ENCODE measurements at regions not wholly inside any gene's neighbourhood (a gene's known extent, or its start where the extent isn't known, plus 50 kb on each side); places are given as distances from the start of the nearest gene placed in this dataset.
A peak's percentile ranks its signal among the peaks of the same experiment; 100 is the strongest.

DNA sequence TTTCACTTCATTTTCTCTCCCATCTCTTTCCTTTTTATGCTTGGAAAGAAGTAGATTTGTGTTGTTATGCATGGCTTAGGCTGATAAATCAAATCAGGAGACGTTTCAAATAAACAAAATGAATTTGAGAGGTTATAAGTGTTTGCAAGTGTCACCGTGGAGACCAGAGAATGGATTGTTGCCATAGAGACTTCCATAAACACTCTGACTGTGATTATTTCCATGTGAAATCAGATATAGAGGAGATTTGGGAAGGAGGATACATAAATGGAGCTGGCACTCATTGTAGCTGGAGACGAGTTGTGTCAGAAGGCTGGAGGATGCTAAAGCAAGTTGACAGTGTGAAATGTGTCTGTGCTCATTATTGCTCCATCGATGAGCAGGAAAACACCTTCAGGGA lies 84.2 kb upstream of the PCSK1 start:
- TF ChIP-seq, protein P1, sequence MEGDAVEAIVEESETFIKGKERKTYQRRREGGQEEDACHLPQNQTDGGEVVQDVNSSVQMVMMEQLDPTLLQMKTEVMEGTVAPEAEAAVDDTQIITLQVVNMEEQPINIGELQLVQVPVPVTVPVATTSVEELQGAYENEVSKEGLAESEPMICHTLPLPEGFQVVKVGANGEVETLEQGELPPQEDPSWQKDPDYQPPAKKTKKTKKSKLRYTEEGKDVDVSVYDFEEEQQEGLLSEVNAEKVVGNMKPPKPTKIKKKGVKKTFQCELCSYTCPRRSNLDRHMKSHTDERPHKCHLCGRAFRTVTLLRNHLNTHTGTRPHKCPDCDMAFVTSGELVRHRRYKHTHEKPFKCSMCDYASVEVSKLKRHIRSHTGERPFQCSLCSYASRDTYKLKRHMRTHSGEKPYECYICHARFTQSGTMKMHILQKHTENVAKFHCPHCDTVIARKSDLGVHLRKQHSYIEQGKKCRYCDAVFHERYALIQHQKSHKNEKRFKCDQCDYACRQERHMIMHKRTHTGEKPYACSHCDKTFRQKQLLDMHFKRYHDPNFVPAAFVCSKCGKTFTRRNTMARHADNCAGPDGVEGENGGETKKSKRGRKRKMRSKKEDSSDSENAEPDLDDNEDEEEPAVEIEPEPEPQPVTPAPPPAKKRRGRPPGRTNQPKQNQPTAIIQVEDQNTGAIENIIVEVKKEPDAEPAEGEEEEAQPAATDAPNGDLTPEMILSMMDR (IDR thresholded peaks at IDR 0.05; ENCODE audit: poor library complexity, severe bottlenecking): no peak
- TF ChIP-seq EZH2 (IDR thresholded peaks at IDR 0.05; ENCODE audit: borderline replicate concordance, insufficient read depth, low read length, poor library complexity, severe bottlenecking) (no peak), EP300 (conservative IDR thresholded peaks at IDR 0.05; ENCODE audit: poor library complexity, severe bottlenecking) (peak; percentile 90)
